Activated T-helper 1 cell treated with anti-CD3 and anti-CD28 coated beads, Interleukin-12 subunit alpha, Interleukin-12 subunit beta, Interleukin-2, Interleukin-4 antibody, amounts not matched to agents 30 ng/mL and 10 ng/mL and 1 ng/mL, durations not matched to agents 14 hours and 24 hours and 36 hours (primary cell): ENCODE measurements at regions not wholly inside any gene's neighbourhood (a gene's known extent, or its start where the extent isn't known, plus 50 kb on each side); places are given as distances from the start of the nearest gene placed in this dataset.
"Not testable (repeated sequence)": the region's sequence is repeated elsewhere in the genome, so short reads cannot be mapped to it uniquely, and the experiment has no call there.

Source experiments
- DNase-seq: peaks from one replicate; pipeline ENCODE4 v3.0.0; 2021; ENCODE audit warnings: low spot score
- H3K27ac Mint-ChIP-seq: one replicate; pipeline ENCODE4 v1.8.0; 2021; ENCODE audit warnings: mild to moderate bottlenecking, mixed read lengths
- H3K27me3 Mint-ChIP-seq: one replicate; pipeline ENCODE4 v1.8.0; 2022; ENCODE audit warnings: mild to moderate bottlenecking, moderate library complexity, mixed read lengths; ENCODE audit not compliant: insufficient read depth
- H3K36me3 Mint-ChIP-seq: one replicate; pipeline ENCODE4 v1.8.0; 2021; ENCODE audit warnings: low read depth, mixed read lengths
- H3K4me1 Mint-ChIP-seq: one replicate; pipeline ENCODE4 v1.8.0; 2021; ENCODE audit warnings: low read depth, mixed read lengths
- H3K4me3 Mint-ChIP-seq: one replicate; pipeline ENCODE4 v1.8.0; 2021; ENCODE audit warnings: mild to moderate bottlenecking, moderate library complexity, mixed read lengths
- H3K9me3 Mint-ChIP-seq: one replicate; pipeline ENCODE4 v1.8.0; 2021; ENCODE audit warnings: mixed read lengths
- intact Hi-C: fragments of 100-400 bp; cut with micrococcal nuclease; formaldehyde crosslinking; loops from one replicate; pipeline ENCODE4 v1.15.1; 2024

GRCh38 chr17:63041251-63041650 is 75.2 kb downstream of the TANC2 start:
- Mint-ChIP-seq H3K27me3 (peaks cover 2% of the 10 kb centered on the region), H3K4me1 (no peaks in the 10 kb centered on the region), H3K27ac (no peak overlapping the region), H3K9me3 (no peaks in the 10 kb centered on the region), H3K4me3 (no peak overlapping the region), H3K36me3 (no peaks in the 10 kb centered on the region)
- DNase-seq: no peak
- intact Hi-C loops: no loop called here

- no peak overlapping the region for H3K27ac Mint-ChIP-seq
- DNase-seq: no peak
- intact Hi-C loops: no loop called here
These were observed 75.7 kb downstream of the TANC2 start for GRCh38 chr17:63041722-63042121.

GRCh38 chr17:63042256-63042812 is 76.3 kb downstream of the TANC2 start:
- Mint-ChIP-seq H3K4me1 (no peaks in the 10 kb centered on the region), H3K27ac (no peak overlapping the region), H3K36me3 (no peaks in the 10 kb centered on the region), H3K4me3 (no peak overlapping the region), H3K9me3 (no peaks in the 10 kb centered on the region), H3K27me3 (no peaks in the 10 kb centered on the region)
- DNase-seq: no peak
- intact Hi-C loops: no loop called here

More at GRCh38 chr17:63041722-63042121, 75.7 kb downstream of the TANC2 start:
- Mint-ChIP-seq H3K27me3 (peaks cover 2% of the 10 kb centered on the region), H3K4me3 (no peak overlapping the region), H3K4me1 (no peaks in the 10 kb centered on the region), H3K9me3 (no peaks in the 10 kb centered on the region), H3K36me3 (no peaks in the 10 kb centered on the region)

GRCh38 chr17:63057560-63057959 is 91.5 kb downstream of the TANC2 start:
- intact Hi-C loops, H3K27ac Mint-ChIP-seq, H3K36me3 Mint-ChIP-seq, DNase-seq, H3K27me3 Mint-ChIP-seq, H3K9me3 Mint-ChIP-seq, H3K4me3 Mint-ChIP-seq, H3K4me1 Mint-ChIP-seq: not testable (repeated sequence)

GRCh38 chr17:63066158-63066813 is 100.3 kb downstream of the TANC2 start:
- Mint-ChIP-seq H3K27ac (no peak overlapping the region), H3K9me3 (no peaks in the 10 kb centered on the region), H3K27me3 (peaks cover 2% of the 10 kb centered on the region), H3K36me3 (no peaks in the 10 kb centered on the region), H3K4me3 (no peak overlapping the region), H3K4me1 (no peaks in the 10 kb centered on the region)
- no peak for DNase-seq
- intact Hi-C loops: no loop called here

- no peaks in the 10 kb centered on the region for H3K36me3 Mint-ChIP-seq
- no peak overlapping the region for H3K4me3 Mint-ChIP-seq
- H3K27me3 Mint-ChIP-seq: no peaks in the 10 kb centered on the region
- H3K27ac Mint-ChIP-seq: no peak overlapping the region
- H3K9me3 Mint-ChIP-seq: no peaks in the 10 kb centered on the region
- H3K4me1 Mint-ChIP-seq: no peaks in the 10 kb centered on the region
- intact Hi-C loops: no loop called here
- no peak for DNase-seq
These were observed 103.2 kb downstream of the TANC2 start for GRCh38 chr17:63069245-63069644.

- Mint-ChIP-seq H3K27ac (no peak overlapping the region), H3K27me3 (no peaks in the 10 kb centered on the region), H3K4me3 (no peak overlapping the region), H3K4me1 (no peaks in the 10 kb centered on the region), H3K36me3 (no peaks in the 10 kb centered on the region), H3K9me3 (no peaks in the 10 kb centered on the region)
- DNase-seq: no peak
- intact Hi-C loops: no loop called here
These were observed 104.0 kb downstream of the TANC2 start for GRCh38 chr17:63070031-63070430.

- Mint-ChIP-seq H3K27me3 (peaks cover 4% of the 10 kb centered on the region), H3K27ac (no peak overlapping the region), H3K4me1 (no peaks in the 10 kb centered on the region), H3K4me3 (no peak overlapping the region), H3K9me3 (no peaks in the 10 kb centered on the region), H3K36me3 (no peaks in the 10 kb centered on the region)
- intact Hi-C loops: no loop called here
- DNase-seq: no peak
These were observed 105.8 kb downstream of the TANC2 start for GRCh38 chr17:63071797-63072196.

GRCh38 chr17:63075969-63076368 is 109.9 kb downstream of the TANC2 start:
- DNase-seq: no peak
- Mint-ChIP-seq H3K4me1 (no peaks in the 10 kb centered on the region), H3K9me3 (no peaks in the 10 kb centered on the region), H3K4me3 (no peak overlapping the region), H3K27me3 (peaks cover 4% of the 10 kb centered on the region), H3K36me3 (no peaks in the 10 kb centered on the region), H3K27ac (no peak overlapping the region)
- intact Hi-C loops: no loop called here

GRCh38 chr17:63078707-63079106 is 112.7 kb downstream of the TANC2 start:
- Mint-ChIP-seq H3K9me3 (no peaks in the 10 kb centered on the region), H3K4me1 (no peaks in the 10 kb centered on the region), H3K27me3 (peaks cover 4% of the 10 kb centered on the region), H3K4me3 (no peak overlapping the region), H3K27ac (no peak overlapping the region), H3K36me3 (no peaks in the 10 kb centered on the region)
- intact Hi-C loops: no loop called here
- DNase-seq: no peak

- H3K27ac Mint-ChIP-seq: no peak overlapping the region
- DNase-seq: no peak
- H3K27me3 Mint-ChIP-seq: peaks cover 3% of the 10 kb centered on the region
- no peak overlapping the region for H3K4me3 Mint-ChIP-seq
- H3K4me1 Mint-ChIP-seq: no peaks in the 10 kb centered on the region
- intact Hi-C loops: loop anchor here (1.0 kb wide), 1 partner anchor 324 kb away; no protein-coding TSS in a partner anchor
- H3K9me3 Mint-ChIP-seq: peaks cover 3% of the 10 kb centered on the region
- H3K36me3 Mint-ChIP-seq: no peaks in the 10 kb centered on the region
These were observed 116.3 kb downstream of the TANC2 start for GRCh38 chr17:63082273-63082861.

GRCh38 chr17:63082952-63083351 is 116.9 kb downstream of the TANC2 start:
- Mint-ChIP-seq H3K9me3 (peaks cover 3% of the 10 kb centered on the region), H3K36me3 (no peaks in the 10 kb centered on the region), H3K27ac (no peak overlapping the region), H3K4me1 (no peaks in the 10 kb centered on the region), H3K4me3 (no peak overlapping the region), H3K27me3 (peaks cover 3% of the 10 kb centered on the region)
- intact Hi-C loops: loop anchor here (1.0 kb wide), 1 partner anchor 323 kb away; no protein-coding TSS in a partner anchor
- DNase-seq: no peak

GRCh38 chr17:63086483-63087185 is 120.6 kb downstream of the TANC2 start:
- H3K9me3 Mint-ChIP-seq: peaks cover 3% of the 10 kb centered on the region
- H3K4me1 Mint-ChIP-seq: no peaks in the 10 kb centered on the region
- H3K4me3 Mint-ChIP-seq: no peak overlapping the region
- H3K27ac Mint-ChIP-seq: no peak overlapping the region
- H3K36me3 Mint-ChIP-seq: no peaks in the 10 kb centered on the region
- intact Hi-C loops: no loop called here
- H3K27me3 Mint-ChIP-seq: peaks cover 3% of the 10 kb centered on the region
- DNase-seq: no peak
